H9 (cell line): ENCODE measurements at regions not wholly inside any gene's neighbourhood (a gene's known extent, or its start where the extent isn't known, plus 50 kb on each side); places are given as distances from the start of the nearest gene placed in this dataset.

ENCODE experiments used
- DNase-seq: peaks from one replicate; pipeline ENCODE4 v3.0.0-alpha.2; 2017
- H2AFZ ChIP-seq: one replicate; pipeline ENCODE4 v1.6.1; 2013; ENCODE audit warnings: mild to moderate bottlenecking, low read length, control low read depth, moderate library complexity
- H2AK5ac ChIP-seq: 2 replicates; pipeline ENCODE4 v1.6.1; 2013; ENCODE audit warnings: low read length, control low read depth, mixed read lengths; ENCODE audit not compliant: insufficient read length
- H2BK120ac ChIP-seq: one replicate; pipeline ENCODE4 v1.6.1; 2013; ENCODE audit warnings: low read depth, mild to moderate bottlenecking, low read length, control low read depth, inconsistent platforms; ENCODE audit not compliant: poor library complexity, severe bottlenecking
- H2BK12ac ChIP-seq: 2 replicates; pipeline ENCODE4 v1.6.1; 2013; ENCODE audit warnings: low read length, control low read depth, mixed read lengths, low read depth; ENCODE audit not compliant: insufficient read length
- H2BK15ac ChIP-seq: 2 replicates; pipeline ENCODE4 v1.6.1; 2013; ENCODE audit warnings: low read depth, low read length, control low read depth
- H2BK20ac ChIP-seq: one replicate; pipeline ENCODE4 v1.6.1; 2013; ENCODE audit warnings: low read depth, mild to moderate bottlenecking, low read length, control low read depth, inconsistent platforms; ENCODE audit not compliant: poor library complexity, severe bottlenecking
- H2BK5ac ChIP-seq: 2 replicates; pipeline ENCODE4 v1.6.1; 2013; ENCODE audit warnings: low read length, control low read depth, mixed read lengths; ENCODE audit not compliant: insufficient read length
- H3K14ac ChIP-seq: 2 replicates; pipeline ENCODE4 v1.6.1; 2013; ENCODE audit warnings: low read length, control low read depth; ENCODE audit not compliant: insufficient read depth
- H3K18ac ChIP-seq: 2 replicates; pipeline ENCODE4 v1.6.1; 2013; ENCODE audit warnings: low read depth, mild to moderate bottlenecking, mixed read lengths, low read length, control low read depth; ENCODE audit not compliant: insufficient read length
- H3K23ac ChIP-seq: 2 replicates; pipeline ENCODE4 v1.6.1; 2013; ENCODE audit warnings: low read length, control low read depth, mixed read lengths, low read depth; ENCODE audit not compliant: insufficient read length
- H3K23me2 ChIP-seq: 2 replicates; pipeline ENCODE4 v1.6.1; 2013; ENCODE audit warnings: low read depth, mild to moderate bottlenecking, mixed read lengths, low read length, control low read depth; ENCODE audit not compliant: insufficient read length, poor library complexity, severe bottlenecking
- H3K27ac ChIP-seq: 2 replicates; pipeline ENCODE4 v1.5.1; 2013; ENCODE audit warnings: low read length, control low read depth, mixed read lengths, low read depth; ENCODE audit not compliant: insufficient read length
- H3K27me3 ChIP-seq: 2 replicates; pipeline ENCODE4 v1.6.1; 2013; ENCODE audit warnings: low read length, control low read depth, inconsistent platforms; ENCODE audit not compliant: insufficient read depth
- H3K4ac ChIP-seq: 2 replicates; pipeline ENCODE4 v1.6.1; 2013; ENCODE audit warnings: low read depth, mild to moderate bottlenecking, control low read depth, inconsistent platforms, low read length, moderate library complexity
- H3K4me1 ChIP-seq: 2 replicates; pipeline ENCODE4 v1.6.1; 2013; ENCODE audit warnings: low read length, control low read depth, inconsistent platforms; ENCODE audit not compliant: insufficient read depth
- H3K4me2 ChIP-seq: 2 replicates; pipeline ENCODE4 v1.6.1; 2013; ENCODE audit warnings: low read length, control low read depth, mixed read lengths; ENCODE audit not compliant: insufficient read length, insufficient read depth
- H3K56ac ChIP-seq: 2 replicates; pipeline ENCODE4 v1.6.1; 2013; ENCODE audit warnings: low read depth, mild to moderate bottlenecking, mixed read lengths, low read length, control low read depth; ENCODE audit not compliant: insufficient read length
- H3K79me1 ChIP-seq: 2 replicates; pipeline ENCODE4 v1.6.1; 2013; ENCODE audit warnings: low read depth, mild to moderate bottlenecking, moderate library complexity, low read length, control low read depth, inconsistent platforms; ENCODE audit not compliant: insufficient read depth, poor library complexity, severe bottlenecking
- H3K79me2 ChIP-seq: 2 replicates; pipeline ENCODE4 v1.6.1; 2013; ENCODE audit warnings: low read length, control low read depth, inconsistent platforms; ENCODE audit not compliant: insufficient read depth
- H3K9ac ChIP-seq: 2 replicates; pipeline ENCODE4 v1.6.1; 2013; ENCODE audit warnings: low read length, control low read depth, mixed read lengths; ENCODE audit not compliant: insufficient read length; ENCODE audit errors: extremely low read depth
- H3K9me3 ChIP-seq: one replicate; pipeline ENCODE4 v1.6.1; 2013; ENCODE audit warnings: low read depth, low read length, inconsistent platforms; ENCODE audit not compliant: control insufficient read depth
- H3T11ph ChIP-seq: one replicate; pipeline ENCODE4 v1.6.1; 2013; ENCODE audit warnings: mild to moderate bottlenecking, low read length, control low read depth, inconsistent platforms
- H4K20me1 ChIP-seq: one replicate; pipeline ENCODE4 v1.6.1; 2013; ENCODE audit not compliant: control insufficient read depth, insufficient read length, insufficient read depth
- H4K5ac ChIP-seq: 2 replicates; pipeline ENCODE4 v1.6.1; 2013; ENCODE audit warnings: low read depth, mild to moderate bottlenecking, mixed read lengths, low read length, control low read depth; ENCODE audit not compliant: insufficient read length
- H4K8ac ChIP-seq: replicated peaks from 2 replicates; pipeline ENCODE4 v1.6.1; 2013; ENCODE audit warnings: low read length, control low read depth, mixed read lengths, low read depth; ENCODE audit not compliant: insufficient read length
- H4K91ac ChIP-seq: 2 replicates; pipeline ENCODE4 v1.6.1; 2013; ENCODE audit warnings: low read depth, mild to moderate bottlenecking, moderate library complexity, mixed read lengths, low read length, control low read depth; ENCODE audit not compliant: insufficient read length
- H3K27ac Mint-ChIP-seq, 3 experiments: 2 replicates in 2 of 3; 3 replicates in 1 of 3; pipeline ENCODE4 v1.8.0; 2020 to 2021; ENCODE audit warnings: mixed read lengths in 3 of 3, mild to moderate bottlenecking in 1 of 3, moderate library complexity in 1 of 3
- H3K27me3 Mint-ChIP-seq: 2 replicates; pipeline ENCODE4 v1.8.0; 2021; ENCODE audit warnings: low read depth, mild to moderate bottlenecking, moderate library complexity, mixed read lengths
- H3K36me3 Mint-ChIP-seq, 3 experiments: 2 replicates in 2 of 3; 3 replicates in 1 of 3; pipeline ENCODE4 v1.8.0; 2020 to 2021; ENCODE audit warnings: low read depth in 3 of 3, mixed read lengths in 3 of 3; ENCODE audit not compliant: insufficient read depth in 1 of 3
- H3K4me1 Mint-ChIP-seq, 2 experiments: 2 replicates each; pipeline ENCODE4 v1.8.0; 2020; ENCODE audit warnings: mixed read lengths in 2 of 2
- H3K4me3 Mint-ChIP-seq, 2 experiments: 2 replicates in 1 of 2; 3 replicates in 1 of 2; pipeline ENCODE4 v1.8.0; 2020 to 2021; ENCODE audit warnings: mild to moderate bottlenecking in 2 of 2, mixed read lengths in 2 of 2, moderate library complexity in 1 of 2
- H3K9me3 Mint-ChIP-seq, 2 experiments: 2 replicates in 1 of 2; 3 replicates in 1 of 2; pipeline ENCODE4 v1.8.0; 2020; ENCODE audit warnings: mild to moderate bottlenecking in 2 of 2, mixed read lengths in 2 of 2, moderate library complexity in 1 of 2
- WGBS: extraction: QIAGEN DNeasy Blood & Tissue Kit; methylation state at CpG from one replicate; pipeline ENCODE4 v1.1.7; 2013; ENCODE audit warnings: missing lambda C conversion rate, low lambda C conversion rate, mixed read lengths; ENCODE audit not compliant: insufficient read length; ENCODE audit errors: extremely low coverage; 5-methylcytosine and 5-hydroxymethylcytosine counted together
- TF ChIP-seq, protein P1 (sequence below): fragments of 200-600 bp; sonication (generic); conservative IDR thresholded peaks from 3 replicates; pipeline ENCODE4 v1.8.0; 2021; ENCODE audit warnings: antibody characterized with exemption, mild to moderate bottlenecking

DNA sequence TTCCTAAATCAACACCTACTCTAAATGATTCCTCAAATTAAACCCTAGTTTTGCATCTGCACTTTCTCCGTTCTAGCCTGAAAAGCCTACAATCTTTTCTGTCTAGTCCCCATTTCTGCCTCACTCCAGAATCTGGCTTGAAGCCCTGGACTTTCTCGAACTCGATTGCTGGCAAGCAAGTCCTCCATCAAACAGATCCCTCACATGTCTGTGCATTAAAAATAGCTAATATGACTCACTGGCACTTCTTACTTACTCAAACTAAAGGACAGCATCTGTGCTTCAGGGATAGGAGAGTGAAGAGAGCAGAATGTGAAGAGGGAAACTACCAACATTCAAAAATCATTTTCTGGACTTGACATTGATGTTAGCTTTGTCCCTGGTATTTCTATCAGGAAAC, 51.8 kb upstream of the CXADR start:
- no peak overlapping the region for H3K27ac Mint-ChIP-seq
- no CpG with 5 or more reads among the region's 3 CpGs for WGBS
- no peak overlapping the region for H3K27ac ChIP-seq

More for the DNA sequence above, 51.8 kb upstream of the CXADR start:
- Histone ChIP-seq H3K23me2 (no peaks in the 10 kb centered on the region), H3T11ph (no peak overlapping the region), H3K4me1 (no peaks in the 10 kb centered on the region), H2BK5ac (no peak overlapping the region), H3K56ac (no peak overlapping the region), H3K4ac (no peak overlapping the region), H3K79me1 (no peaks in the 10 kb centered on the region), H4K91ac (no peak overlapping the region), H4K5ac (no peak overlapping the region), H2AK5ac (no peak overlapping the region), H2BK15ac (no peak overlapping the region), H3K23ac (no peak overlapping the region), H2BK12ac (no peak overlapping the region), H4K8ac (no peak overlapping the region), H3K4me2 (no peak overlapping the region), H2BK120ac (no peak overlapping the region), H2AFZ (no peak overlapping the region), H3K14ac (no peak overlapping the region), H2BK20ac (no peak overlapping the region), H3K18ac (no peak overlapping the region), H4K20me1 (no peaks in the 10 kb centered on the region), H3K79me2 (no peaks in the 10 kb centered on the region), H3K27me3 (no peaks in the 10 kb centered on the region), H3K9ac (no peak overlapping the region), H3K9me3 (no peaks in the 10 kb centered on the region)
- peaks cover 8 to 10% of the 10 kb centered on the region in 2 experiments for H3K4me1 Mint-ChIP-seq
- TF ChIP-seq, protein P1, sequence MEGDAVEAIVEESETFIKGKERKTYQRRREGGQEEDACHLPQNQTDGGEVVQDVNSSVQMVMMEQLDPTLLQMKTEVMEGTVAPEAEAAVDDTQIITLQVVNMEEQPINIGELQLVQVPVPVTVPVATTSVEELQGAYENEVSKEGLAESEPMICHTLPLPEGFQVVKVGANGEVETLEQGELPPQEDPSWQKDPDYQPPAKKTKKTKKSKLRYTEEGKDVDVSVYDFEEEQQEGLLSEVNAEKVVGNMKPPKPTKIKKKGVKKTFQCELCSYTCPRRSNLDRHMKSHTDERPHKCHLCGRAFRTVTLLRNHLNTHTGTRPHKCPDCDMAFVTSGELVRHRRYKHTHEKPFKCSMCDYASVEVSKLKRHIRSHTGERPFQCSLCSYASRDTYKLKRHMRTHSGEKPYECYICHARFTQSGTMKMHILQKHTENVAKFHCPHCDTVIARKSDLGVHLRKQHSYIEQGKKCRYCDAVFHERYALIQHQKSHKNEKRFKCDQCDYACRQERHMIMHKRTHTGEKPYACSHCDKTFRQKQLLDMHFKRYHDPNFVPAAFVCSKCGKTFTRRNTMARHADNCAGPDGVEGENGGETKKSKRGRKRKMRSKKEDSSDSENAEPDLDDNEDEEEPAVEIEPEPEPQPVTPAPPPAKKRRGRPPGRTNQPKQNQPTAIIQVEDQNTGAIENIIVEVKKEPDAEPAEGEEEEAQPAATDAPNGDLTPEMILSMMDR: no peak
- no peaks in the 10 kb centered on the region for H3K27me3 Mint-ChIP-seq
- H3K36me3 Mint-ChIP-seq: no peaks in the 10 kb centered on the region
- no peak for DNase-seq
- no peaks in the 10 kb centered on the region; a peak in 1 of 5 replicates for H3K9me3 Mint-ChIP-seq
- no peak overlapping the region for H3K4me3 Mint-ChIP-seq
